ENCODE measurements at regions not wholly inside any gene's neighbourhood (a gene's known extent, or its start where the extent isn't known, plus 50 kb on each side); places are given as distances from the start of the nearest gene placed in this dataset.

- TF ChIP-seq OSR1 (CRISPR knock-in tag; IDR thresholded peaks at IDR 0.05) (no peak), ZNF8 (CRISPR knock-in tag; IDR thresholded peaks at IDR 0.05) (no peak), ZC3H10 (CRISPR knock-in tag; IDR thresholded peaks at IDR 0.05) (no peak), PATZ1 (CRISPR knock-in tag; IDR thresholded peaks at IDR 0.05; ENCODE audit: borderline replicate concordance) (no peak), ZNF565 (CRISPR knock-in tag; conservative IDR thresholded peaks at IDR 0.05; ENCODE audit: low read depth) (no peak), RARB (CRISPR knock-in tag; IDR thresholded peaks at IDR 0.05) (no peak), ESRRG (CRISPR knock-in tag; IDR thresholded peaks at IDR 0.05) (no peak)
Measured at GRCh38 chr5:114097570-114097969, 264.3 kb upstream of the KCNN2 start.

Data from SK-N-SH treated with all-trans-retinoic acid at 6 μM for 48 hours (cell line).